GM23338 (cell line): ENCODE measurements at regions not wholly inside any gene's neighbourhood (a gene's known extent, or its start where the extent isn't known, plus 50 kb on each side); places are given as distances from the start of the nearest gene placed in this dataset.

ENCODE experiments used
- ATAC-seq: fragments of 200-7000 bp; cut with Tn5 transposase; 3 replicates; pipeline ENCODE4 v1.9.1; 2020
- DNase-seq: peaks from one replicate; pipeline ENCODE4 v3.0.0-alpha.2; 2015; ENCODE audit warnings: low spot score
- H2AFZ ChIP-seq: fragments of 200-600 bp; sonication (generic); 2 replicates; pipeline ENCODE4 v1.8.0; 2016; ENCODE audit warnings: antibody characterized with exemption, mild to moderate bottlenecking, moderate library complexity
- H3F3A ChIP-seq: fragments of 200-600 bp; sonication (generic); replicated peaks from 2 replicates; pipeline ENCODE4 v1.8.0; 2017; ENCODE audit warnings: antibody characterized with exemption, mixed run types, low read depth
- H3K27ac ChIP-seq: fragments of 200-600 bp; sonication (generic); 2 replicates; pipeline ENCODE4 v1.6.1; 2016; ENCODE audit warnings: low read depth
- H3K27me3 ChIP-seq: fragments of 200-600 bp; sonication (generic); 2 replicates; pipeline ENCODE4 v1.8.0; 2016; ENCODE audit warnings: mild to moderate bottlenecking, mixed run types, moderate library complexity; ENCODE audit not compliant: insufficient read depth
- H3K36me3 ChIP-seq: fragments of 200-600 bp; sonication (generic); 2 replicates; pipeline ENCODE4 v1.8.0; 2016; ENCODE audit warnings: mild to moderate bottlenecking; ENCODE audit not compliant: insufficient read depth
- H3K4me1 ChIP-seq: fragments of 200-600 bp; sonication (generic); 2 replicates; pipeline ENCODE4 v1.8.0; 2016; ENCODE audit warnings: mild to moderate bottlenecking, moderate library complexity; ENCODE audit not compliant: insufficient read depth
- H3K4me2 ChIP-seq: fragments of 200-600 bp; sonication (generic); 2 replicates; pipeline ENCODE4 v1.7.1; 2017; ENCODE audit warnings: mixed run types
- H3K4me3 ChIP-seq: fragments of 200-600 bp; sonication (generic); 2 replicates; pipeline ENCODE4 v1.6.1; 2016; ENCODE audit warnings: mixed run types
- H3K79me2 ChIP-seq: fragments of 200-600 bp; sonication (generic); replicated peaks from 2 replicates; pipeline ENCODE4 v1.8.0; 2017; ENCODE audit warnings: mild to moderate bottlenecking; ENCODE audit not compliant: insufficient read depth
- H3K9me2 ChIP-seq: fragments of 200-600 bp; sonication (generic); 2 replicates; pipeline ENCODE4 v1.8.0; 2017; ENCODE audit not compliant: insufficient read depth
- H4K20me1 ChIP-seq: fragments of 200-600 bp; sonication (generic); replicated peaks from 2 replicates; pipeline ENCODE4 v1.8.0; 2017; ENCODE audit warnings: mild to moderate bottlenecking; ENCODE audit not compliant: insufficient read depth
- H3K27ac Mint-ChIP-seq: 2 replicates; pipeline ENCODE4 v1.8.0; 2020; ENCODE audit warnings: inconsistent platforms, mild to moderate bottlenecking, moderate library complexity, mixed read lengths
- H3K27me3 Mint-ChIP-seq: 3 replicates; pipeline ENCODE4 v1.8.0; 2022; ENCODE audit warnings: low read depth, mild to moderate bottlenecking, moderate library complexity, mixed read lengths, inconsistent platforms; ENCODE audit not compliant: insufficient read depth, poor library complexity
- H3K36me3 Mint-ChIP-seq: 3 replicates; pipeline ENCODE4 v1.8.0; 2021; ENCODE audit warnings: low read depth, mild to moderate bottlenecking, inconsistent platforms, moderate library complexity, mixed read lengths
- H3K4me1 Mint-ChIP-seq: 3 replicates; pipeline ENCODE4 v1.8.0; 2020; ENCODE audit warnings: mild to moderate bottlenecking, inconsistent platforms, mixed read lengths
- H3K4me3 Mint-ChIP-seq: 3 replicates; pipeline ENCODE4 v1.8.0; 2021; ENCODE audit warnings: moderate library complexity, mild to moderate bottlenecking, inconsistent platforms, mixed read lengths
- H3K9me3 Mint-ChIP-seq: 3 replicates; pipeline ENCODE4 v1.8.0; 2020; ENCODE audit warnings: moderate library complexity, mild to moderate bottlenecking, inconsistent platforms, mixed read lengths
- CREB1 ChIP-seq: fragments of 250-450 bp; sonication (Bioruptor Pico); IDR thresholded peaks from 2 replicates; pipeline ENCODE4 v1.5.0; 2020; ENCODE audit warnings: low read depth, mild to moderate bottlenecking, moderate library complexity
- EZH2 ChIP-seq: fragments of 200-600 bp; sonication (generic); IDR thresholded peaks from one replicate; pipeline ENCODE4 v1.8.0; 2017; ENCODE audit warnings: antibody characterized with exemption, mild to moderate bottlenecking, low read depth; ENCODE audit not compliant: unreplicated experiment
- EZH2phosphoT487 ChIP-seq: fragments of 200-600 bp; sonication (generic); IDR thresholded peaks from one replicate; pipeline ENCODE4 v1.8.1; 2018; ENCODE audit warnings: antibody characterized with exemption; ENCODE audit not compliant: unreplicated experiment
- JUNB ChIP-seq: IDR thresholded peaks from one replicate; pipeline ENCODE4 v1.6.1; 2016; ENCODE audit warnings: antibody characterized with exemption; ENCODE audit not compliant: unreplicated experiment
- NANOG ChIP-seq: IDR thresholded peaks from 2 replicates; pipeline ENCODE4 v1.6.1; 2016; ENCODE audit warnings: antibody characterized with exemption, borderline replicate concordance
- POLR2AphosphoS5 ChIP-seq: IDR thresholded peaks from 2 replicates; pipeline ENCODE4 v1.6.1; 2016; ENCODE audit warnings: antibody characterized with exemption, low read depth
- STAT1 ChIP-seq: IDR thresholded peaks from one replicate; pipeline ENCODE4 v1.6.1; 2016; ENCODE audit warnings: antibody characterized with exemption; ENCODE audit not compliant: unreplicated experiment
- ZNF114 ChIP-seq: fragments of 250-450 bp; sonication (Bioruptor Pico); IDR thresholded peaks from 2 replicates; pipeline ENCODE4 v1.5.0; 2020; ENCODE audit warnings: mild to moderate bottlenecking, moderate library complexity
- TF ChIP-seq, protein P1 (sequence below): IDR thresholded peaks from one replicate; pipeline ENCODE4 v1.6.1; 2018; ENCODE audit warnings: antibody characterized with exemption; ENCODE audit not compliant: unreplicated experiment
- TF ChIP-seq, protein P2 (sequence below): IDR thresholded peaks from 2 replicates; pipeline ENCODE4 v1.6.1; 2016; ENCODE audit warnings: antibody characterized with exemption
- TF ChIP-seq, protein P3 (sequence below): fragments of 250-450 bp; sonication (Bioruptor Pico); IDR thresholded peaks from 2 replicates; pipeline ENCODE4 v1.5.0; 2020; ENCODE audit warnings: mild to moderate bottlenecking, moderate library complexity

DNA sequence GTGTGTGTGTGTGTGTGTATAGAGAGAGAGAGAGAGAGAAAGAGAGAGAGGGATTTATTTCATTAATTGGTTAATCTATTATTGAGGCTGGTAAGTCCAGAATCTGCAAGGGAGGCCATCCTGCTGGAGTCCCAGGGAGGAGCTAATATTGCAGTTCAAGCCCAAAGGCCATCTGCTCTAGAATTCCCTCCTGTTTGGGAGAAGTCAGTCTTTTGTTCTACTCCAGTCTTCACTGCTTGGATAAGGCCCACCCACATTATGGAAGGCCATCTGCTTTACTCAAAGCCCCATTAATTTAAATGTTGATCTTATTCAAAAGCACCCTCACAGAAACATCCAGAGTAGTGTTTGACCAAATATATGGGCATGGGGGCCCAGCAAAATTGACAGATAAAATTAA, 317.5 kb upstream of the RASGEF1B start:
- Histone ChIP-seq H3K79me2 (no peaks in the 10 kb centered on the region), H3K4me3 (no peak overlapping the region), H3K9me2 (no peaks in the 10 kb centered on the region), H3K4me1 (no peaks in the 10 kb centered on the region), H4K20me1 (no peaks in the 10 kb centered on the region), H3K27ac (no peak overlapping the region), H3K27me3 (no peaks in the 10 kb centered on the region), H3F3A (no peaks in the 10 kb centered on the region), H3K4me2 (no peak overlapping the region), H2AFZ (no peak overlapping the region), H3K36me3 (no peaks in the 10 kb centered on the region)
- DNase-seq (no peak), ATAC-seq (no peak)
- Mint-ChIP-seq H3K36me3 (no peaks in the 10 kb centered on the region), H3K27me3 (peaks cover 3% of the 10 kb centered on the region), H3K27ac (no peak overlapping the region), H3K9me3 (no peaks in the 10 kb centered on the region), H3K4me3 (no peak overlapping the region), H3K4me1 (no peaks in the 10 kb centered on the region)
- TF ChIP-seq EZH2phosphoT487 (no peak), EZH2 (no peak), ZNF114 (CRISPR knock-in tag) (no peak), JUNB (no peak), NANOG (no peak), POLR2AphosphoS5 (no peak)
- TF ChIP-seq, protein P1, sequence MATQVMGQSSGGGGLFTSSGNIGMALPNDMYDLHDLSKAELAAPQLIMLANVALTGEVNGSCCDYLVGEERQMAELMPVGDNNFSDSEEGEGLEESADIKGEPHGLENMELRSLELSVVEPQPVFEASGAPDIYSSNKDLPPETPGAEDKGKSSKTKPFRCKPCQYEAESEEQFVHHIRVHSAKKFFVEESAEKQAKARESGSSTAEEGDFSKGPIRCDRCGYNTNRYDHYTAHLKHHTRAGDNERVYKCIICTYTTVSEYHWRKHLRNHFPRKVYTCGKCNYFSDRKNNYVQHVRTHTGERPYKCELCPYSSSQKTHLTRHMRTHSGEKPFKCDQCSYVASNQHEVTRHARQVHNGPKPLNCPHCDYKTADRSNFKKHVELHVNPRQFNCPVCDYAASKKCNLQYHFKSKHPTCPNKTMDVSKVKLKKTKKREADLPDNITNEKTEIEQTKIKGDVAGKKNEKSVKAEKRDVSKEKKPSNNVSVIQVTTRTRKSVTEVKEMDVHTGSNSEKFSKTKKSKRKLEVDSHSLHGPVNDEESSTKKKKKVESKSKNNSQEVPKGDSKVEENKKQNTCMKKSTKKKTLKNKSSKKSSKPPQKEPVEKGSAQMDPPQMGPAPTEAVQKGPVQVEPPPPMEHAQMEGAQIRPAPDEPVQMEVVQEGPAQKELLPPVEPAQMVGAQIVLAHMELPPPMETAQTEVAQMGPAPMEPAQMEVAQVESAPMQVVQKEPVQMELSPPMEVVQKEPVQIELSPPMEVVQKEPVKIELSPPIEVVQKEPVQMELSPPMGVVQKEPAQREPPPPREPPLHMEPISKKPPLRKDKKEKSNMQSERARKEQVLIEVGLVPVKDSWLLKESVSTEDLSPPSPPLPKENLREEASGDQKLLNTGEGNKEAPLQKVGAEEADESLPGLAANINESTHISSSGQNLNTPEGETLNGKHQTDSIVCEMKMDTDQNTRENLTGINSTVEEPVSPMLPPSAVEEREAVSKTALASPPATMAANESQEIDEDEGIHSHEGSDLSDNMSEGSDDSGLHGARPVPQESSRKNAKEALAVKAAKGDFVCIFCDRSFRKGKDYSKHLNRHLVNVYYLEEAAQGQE = no peak

DNA sequence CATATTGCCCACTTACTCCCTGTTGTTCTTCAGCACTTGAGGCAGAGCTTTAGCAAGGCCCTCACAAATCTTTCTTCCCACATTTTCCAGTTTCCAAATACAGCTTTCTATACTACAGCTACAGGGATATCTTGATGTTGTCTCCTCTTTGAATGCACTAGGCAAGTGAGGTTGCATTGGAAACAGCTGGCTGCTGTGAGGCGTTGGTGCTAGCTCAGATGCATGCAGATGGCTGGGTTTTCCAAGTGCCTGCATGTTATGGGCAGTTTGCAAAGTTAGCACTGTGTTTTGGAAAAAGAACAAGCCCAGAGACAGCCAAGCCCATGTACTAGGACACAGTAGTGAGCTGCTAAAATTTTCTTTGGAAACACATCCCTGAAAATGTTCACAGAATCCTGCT, 315.1 kb upstream of the RASGEF1B start:
- no peak overlapping the region for H3K4me3 Mint-ChIP-seq
- no peak overlapping the region for H3K27ac Mint-ChIP-seq
- H2AFZ ChIP-seq = no peak overlapping the region
- TF ChIP-seq, protein P2, sequence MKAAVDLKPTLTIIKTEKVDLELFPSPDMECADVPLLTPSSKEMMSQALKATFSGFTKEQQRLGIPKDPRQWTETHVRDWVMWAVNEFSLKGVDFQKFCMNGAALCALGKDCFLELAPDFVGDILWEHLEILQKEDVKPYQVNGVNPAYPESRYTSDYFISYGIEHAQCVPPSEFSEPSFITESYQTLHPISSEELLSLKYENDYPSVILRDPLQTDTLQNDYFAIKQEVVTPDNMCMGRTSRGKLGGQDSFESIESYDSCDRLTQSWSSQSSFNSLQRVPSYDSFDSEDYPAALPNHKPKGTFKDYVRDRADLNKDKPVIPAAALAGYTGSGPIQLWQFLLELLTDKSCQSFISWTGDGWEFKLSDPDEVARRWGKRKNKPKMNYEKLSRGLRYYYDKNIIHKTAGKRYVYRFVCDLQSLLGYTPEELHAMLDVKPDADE = no peak
- no peak for TF ChIP-seq STAT1
- no peak for TF ChIP-seq JUNB
- TF ChIP-seq EZH2phosphoT487 = no peak
- TF ChIP-seq, protein P3, sequence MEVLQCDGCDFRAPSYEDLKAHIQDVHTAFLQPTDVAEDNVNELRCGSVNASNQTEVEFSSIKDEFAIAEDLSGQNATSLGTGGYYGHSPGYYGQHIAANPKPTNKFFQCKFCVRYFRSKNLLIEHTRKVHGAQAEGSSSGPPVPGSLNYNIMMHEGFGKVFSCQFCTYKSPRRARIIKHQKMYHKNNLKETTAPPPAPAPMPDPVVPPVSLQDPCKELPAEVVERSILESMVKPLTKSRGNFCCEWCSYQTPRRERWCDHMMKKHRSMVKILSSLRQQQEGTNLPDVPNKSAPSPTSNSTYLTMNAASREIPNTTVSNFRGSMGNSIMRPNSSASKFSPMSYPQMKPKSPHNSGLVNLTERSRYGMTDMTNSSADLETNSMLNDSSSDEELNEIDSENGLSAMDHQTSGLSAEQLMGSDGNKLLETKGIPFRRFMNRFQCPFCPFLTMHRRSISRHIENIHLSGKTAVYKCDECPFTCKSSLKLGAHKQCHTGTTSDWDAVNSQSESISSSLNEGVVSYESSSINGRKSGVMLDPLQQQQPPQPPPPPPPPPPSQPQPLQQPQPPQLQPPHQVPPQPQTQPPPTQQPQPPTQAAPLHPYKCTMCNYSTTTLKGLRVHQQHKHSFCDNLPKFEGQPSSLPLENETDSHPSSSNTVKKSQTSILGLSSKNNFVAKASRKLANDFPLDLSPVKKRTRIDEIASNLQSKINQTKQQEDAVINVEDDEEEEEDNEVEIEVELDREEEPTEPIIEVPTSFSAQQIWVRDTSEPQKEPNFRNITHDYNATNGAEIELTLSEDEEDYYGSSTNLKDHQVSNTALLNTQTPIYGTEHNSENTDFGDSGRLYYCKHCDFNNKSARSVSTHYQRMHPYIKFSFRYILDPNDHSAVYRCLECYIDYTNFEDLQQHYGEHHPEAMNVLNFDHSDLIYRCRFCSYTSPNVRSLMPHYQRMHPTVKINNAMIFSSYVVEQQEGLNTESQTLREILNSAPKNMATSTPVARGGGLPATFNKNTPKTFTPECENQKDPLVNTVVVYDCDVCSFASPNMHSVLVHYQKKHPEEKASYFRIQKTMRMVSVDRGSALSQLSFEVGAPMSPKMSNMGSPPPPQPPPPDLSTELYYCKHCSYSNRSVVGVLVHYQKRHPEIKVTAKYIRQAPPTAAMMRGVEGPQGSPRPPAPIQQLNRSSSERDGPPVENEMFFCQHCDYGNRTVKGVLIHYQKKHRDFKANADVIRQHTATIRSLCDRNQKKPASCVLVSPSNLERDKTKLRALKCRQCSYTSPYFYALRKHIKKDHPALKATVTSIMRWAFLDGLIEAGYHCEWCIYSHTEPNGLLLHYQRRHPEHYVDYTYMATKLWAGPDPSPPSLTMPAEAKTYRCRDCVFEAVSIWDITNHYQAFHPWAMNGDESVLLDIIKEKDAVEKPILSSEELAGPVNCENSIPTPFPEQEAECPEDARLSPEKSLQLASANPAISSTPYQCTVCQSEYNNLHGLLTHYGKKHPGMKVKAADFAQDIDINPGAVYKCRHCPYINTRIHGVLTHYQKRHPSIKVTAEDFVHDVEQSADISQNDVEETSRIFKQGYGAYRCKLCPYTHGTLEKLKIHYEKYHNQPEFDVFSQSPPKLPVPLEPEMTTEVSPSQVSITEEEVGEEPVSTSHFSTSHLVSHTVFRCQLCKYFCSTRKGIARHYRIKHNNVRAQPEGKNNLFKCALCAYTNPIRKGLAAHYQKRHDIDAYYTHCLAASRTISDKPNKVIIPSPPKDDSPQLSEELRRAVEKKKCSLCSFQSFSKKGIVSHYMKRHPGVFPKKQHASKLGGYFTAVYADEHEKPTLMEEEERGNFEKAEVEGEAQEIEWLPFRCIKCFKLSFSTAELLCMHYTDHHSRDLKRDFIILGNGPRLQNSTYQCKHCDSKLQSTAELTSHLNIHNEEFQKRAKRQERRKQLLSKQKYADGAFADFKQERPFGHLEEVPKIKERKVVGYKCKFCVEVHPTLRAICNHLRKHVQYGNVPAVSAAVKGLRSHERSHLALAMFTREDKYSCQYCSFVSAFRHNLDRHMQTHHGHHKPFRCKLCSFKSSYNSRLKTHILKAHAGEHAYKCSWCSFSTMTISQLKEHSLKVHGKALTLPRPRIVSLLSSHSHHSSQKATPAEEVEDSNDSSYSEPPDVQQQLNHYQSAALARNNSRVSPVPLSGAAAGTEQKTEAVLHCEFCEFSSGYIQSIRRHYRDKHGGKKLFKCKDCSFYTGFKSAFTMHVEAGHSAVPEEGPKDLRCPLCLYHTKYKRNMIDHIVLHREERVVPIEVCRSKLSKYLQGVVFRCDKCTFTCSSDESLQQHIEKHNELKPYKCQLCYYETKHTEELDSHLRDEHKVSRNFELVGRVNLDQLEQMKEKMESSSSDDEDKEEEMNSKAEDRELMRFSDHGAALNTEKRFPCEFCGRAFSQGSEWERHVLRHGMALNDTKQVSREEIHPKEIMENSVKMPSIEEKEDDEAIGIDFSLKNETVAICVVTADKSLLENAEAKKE (CRISPR knock-in tag) = no peak
- no peak for TF ChIP-seq CREB1
- no peak for TF ChIP-seq NANOG

More for the DNA sequence above, 315.1 kb upstream of the RASGEF1B start:
- Histone ChIP-seq H3K4me1 (no peaks in the 10 kb centered on the region), H3K79me2 (no peaks in the 10 kb centered on the region), H3K27ac (no peak overlapping the region), H3K9me2 (no peaks in the 10 kb centered on the region), H4K20me1 (no peaks in the 10 kb centered on the region), H3K4me2 (no peak overlapping the region), H3K4me3 (no peak overlapping the region), H3K27me3 (no peaks in the 10 kb centered on the region), H3K36me3 (no peaks in the 10 kb centered on the region), H3F3A (no peaks in the 10 kb centered on the region)
- Mint-ChIP-seq H3K9me3 (no peaks in the 10 kb centered on the region), H3K36me3 (no peaks in the 10 kb centered on the region), H3K27me3 (peaks cover 3% of the 10 kb centered on the region), H3K4me1 (no peaks in the 10 kb centered on the region)
- ATAC-seq = no peak
- no peak for DNase-seq
